ENCODE measurements at regions not wholly inside any gene's neighbourhood (a gene's known extent, or its start where the extent isn't known, plus 50 kb on each side); places are given as distances from the start of the nearest gene placed in this dataset.

DNA sequence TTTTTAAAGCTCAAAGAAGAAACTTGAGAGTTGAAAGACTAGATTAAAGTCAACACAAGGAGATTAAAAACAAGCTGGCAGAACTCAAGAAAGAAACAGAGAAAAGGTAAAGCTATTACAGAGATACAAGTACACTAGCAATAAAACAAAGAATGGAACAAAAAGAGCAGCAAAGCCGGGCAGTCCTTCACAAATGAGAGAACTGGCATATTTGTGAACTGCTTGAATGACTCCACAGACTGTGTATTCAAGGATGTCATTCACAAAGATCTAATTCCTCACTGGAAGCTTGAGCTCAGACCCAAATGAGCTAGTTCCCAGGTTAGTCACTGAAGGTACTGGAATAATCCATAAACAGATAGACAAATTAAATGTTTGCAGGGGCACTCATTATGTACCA is 318.0 kb downstream of the MYCN start:
- no peaks in the 10 kb centered on the region for H4K20me1 ChIP-seq (ENCODE audit: insufficient read depth)
- H3K36me3 ChIP-seq (ENCODE audit: insufficient read depth, low read length) = no peaks in the 10 kb centered on the region
- H3K4me2 ChIP-seq (ENCODE audit: low read length) = no peak overlapping the region
- TF ChIP-seq EP300 (conservative IDR thresholded peaks at IDR 0.05; ENCODE audit: poor library complexity, severe bottlenecking) = no peak
- no peak for TF ChIP-seq POLR2AphosphoS5 (IDR thresholded peaks at IDR 0.05)
- TF ChIP-seq SMC3 (conservative IDR thresholded peaks at IDR 0.05; ENCODE audit: poor library complexity) = no peak
- no peak for TF ChIP-seq MXI1 (conservative IDR thresholded peaks at IDR 0.05; ENCODE audit: poor library complexity, severe bottlenecking)
- TF ChIP-seq RAD21 (conservative IDR thresholded peaks at IDR 0.05) = no peak
- no peak for TF ChIP-seq TAF1 (IDR thresholded peaks at IDR 0.05; ENCODE audit: low read depth)
- no peak for TF ChIP-seq EZH2 (IDR thresholded peaks at IDR 0.05; ENCODE audit: borderline replicate concordance, insufficient read depth, low read length, poor library complexity, severe bottlenecking)
- TF ChIP-seq, protein P1, sequence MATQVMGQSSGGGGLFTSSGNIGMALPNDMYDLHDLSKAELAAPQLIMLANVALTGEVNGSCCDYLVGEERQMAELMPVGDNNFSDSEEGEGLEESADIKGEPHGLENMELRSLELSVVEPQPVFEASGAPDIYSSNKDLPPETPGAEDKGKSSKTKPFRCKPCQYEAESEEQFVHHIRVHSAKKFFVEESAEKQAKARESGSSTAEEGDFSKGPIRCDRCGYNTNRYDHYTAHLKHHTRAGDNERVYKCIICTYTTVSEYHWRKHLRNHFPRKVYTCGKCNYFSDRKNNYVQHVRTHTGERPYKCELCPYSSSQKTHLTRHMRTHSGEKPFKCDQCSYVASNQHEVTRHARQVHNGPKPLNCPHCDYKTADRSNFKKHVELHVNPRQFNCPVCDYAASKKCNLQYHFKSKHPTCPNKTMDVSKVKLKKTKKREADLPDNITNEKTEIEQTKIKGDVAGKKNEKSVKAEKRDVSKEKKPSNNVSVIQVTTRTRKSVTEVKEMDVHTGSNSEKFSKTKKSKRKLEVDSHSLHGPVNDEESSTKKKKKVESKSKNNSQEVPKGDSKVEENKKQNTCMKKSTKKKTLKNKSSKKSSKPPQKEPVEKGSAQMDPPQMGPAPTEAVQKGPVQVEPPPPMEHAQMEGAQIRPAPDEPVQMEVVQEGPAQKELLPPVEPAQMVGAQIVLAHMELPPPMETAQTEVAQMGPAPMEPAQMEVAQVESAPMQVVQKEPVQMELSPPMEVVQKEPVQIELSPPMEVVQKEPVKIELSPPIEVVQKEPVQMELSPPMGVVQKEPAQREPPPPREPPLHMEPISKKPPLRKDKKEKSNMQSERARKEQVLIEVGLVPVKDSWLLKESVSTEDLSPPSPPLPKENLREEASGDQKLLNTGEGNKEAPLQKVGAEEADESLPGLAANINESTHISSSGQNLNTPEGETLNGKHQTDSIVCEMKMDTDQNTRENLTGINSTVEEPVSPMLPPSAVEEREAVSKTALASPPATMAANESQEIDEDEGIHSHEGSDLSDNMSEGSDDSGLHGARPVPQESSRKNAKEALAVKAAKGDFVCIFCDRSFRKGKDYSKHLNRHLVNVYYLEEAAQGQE (IDR thresholded peaks at IDR 0.05; ENCODE audit: borderline replicate concordance) = no peak
- H3K79me2 ChIP-seq (replicated peaks; ENCODE audit: insufficient read depth, low read length) = no peaks in the 10 kb centered on the region
- H2AFZ ChIP-seq (ENCODE audit: low read depth, low read length) = no peak overlapping the region
- H3K9me2 ChIP-seq (ENCODE audit: insufficient read depth, low read length) = no peaks in the 10 kb centered on the region
- no peak overlapping the region for H3K27ac ChIP-seq (ENCODE audit: low read length)
- H3K4me3 ChIP-seq (ENCODE audit: low read length) = no peak overlapping the region
- H3K9me3 ChIP-seq (ENCODE audit: low read length) = no peaks in the 10 kb centered on the region
- no peaks in the 10 kb centered on the region for H3K27me3 ChIP-seq (ENCODE audit: insufficient read depth, low read depth, low read length)
- no peaks in the 10 kb centered on the region for H3F3A ChIP-seq (ENCODE audit: insufficient read depth, low read length, poor library complexity, severe bottlenecking)
- H3K9ac ChIP-seq (ENCODE audit: low read length) = no peak overlapping the region

DNA sequence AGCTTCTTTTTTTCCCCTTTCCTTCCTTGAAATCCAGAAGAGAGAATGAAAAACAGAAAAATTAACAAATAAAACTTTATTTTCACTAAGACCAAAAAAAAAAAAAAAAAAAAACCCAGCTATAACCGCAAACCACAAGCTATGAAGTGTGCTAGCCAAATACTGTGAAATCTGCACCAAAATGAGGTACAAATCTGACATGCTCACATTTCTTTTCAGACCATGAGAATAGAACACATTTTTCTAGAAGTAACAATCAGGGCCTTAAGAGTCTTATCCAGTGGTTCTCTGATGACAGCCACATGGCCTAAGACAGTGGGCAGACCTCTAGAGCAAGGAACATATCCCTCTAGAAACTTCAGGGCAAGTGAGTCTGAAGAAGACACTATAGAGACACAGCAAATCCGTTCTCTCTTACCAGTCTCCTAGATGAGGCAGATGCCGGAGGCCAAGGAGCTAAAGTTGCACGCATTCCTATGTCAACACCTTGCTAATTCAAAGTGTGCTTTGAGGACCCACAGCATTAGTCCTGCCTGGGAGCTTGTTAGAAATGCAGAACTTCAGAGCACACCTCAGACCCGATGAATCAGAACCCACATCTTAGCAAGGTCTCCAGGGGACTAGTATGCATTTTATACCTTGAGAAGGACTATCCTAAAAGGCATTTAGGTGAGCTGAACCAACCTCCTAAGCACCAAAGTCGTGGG is 317.1 kb downstream of the MYCN start:
- no peak overlapping the region for H3K4me3 ChIP-seq (ENCODE audit: low read length)
- no peak for TF ChIP-seq EP300 (conservative IDR thresholded peaks at IDR 0.05; ENCODE audit: poor library complexity, severe bottlenecking)
- TF ChIP-seq, protein P1 (IDR thresholded peaks at IDR 0.05; ENCODE audit: borderline replicate concordance) = no peak
- no peak for TF ChIP-seq MXI1 (conservative IDR thresholded peaks at IDR 0.05; ENCODE audit: poor library complexity, severe bottlenecking)
- TF ChIP-seq POLR2AphosphoS5 (IDR thresholded peaks at IDR 0.05) = no peak
- no peak for TF ChIP-seq RAD21 (conservative IDR thresholded peaks at IDR 0.05)
- no peaks in the 10 kb centered on the region for H3K27me3 ChIP-seq (ENCODE audit: insufficient read depth, low read depth, low read length)
- H3K36me3 ChIP-seq (ENCODE audit: insufficient read depth, low read length) = no peaks in the 10 kb centered on the region
- H3K4me2 ChIP-seq (ENCODE audit: low read length) = no peak overlapping the region
- no peaks in the 10 kb centered on the region for H3K9me3 ChIP-seq (ENCODE audit: low read length)
- no peaks in the 10 kb centered on the region for H3K9me2 ChIP-seq (ENCODE audit: insufficient read depth, low read length)
- no peaks in the 10 kb centered on the region for H3F3A ChIP-seq (ENCODE audit: insufficient read depth, low read length, poor library complexity, severe bottlenecking)
- H4K20me1 ChIP-seq (ENCODE audit: insufficient read depth) = no peaks in the 10 kb centered on the region
- H3K27ac ChIP-seq (ENCODE audit: low read length) = no peak overlapping the region
- H2AFZ ChIP-seq (ENCODE audit: low read depth, low read length) = no peak overlapping the region
- no peak overlapping the region for H3K9ac ChIP-seq (ENCODE audit: low read length)
- H3K79me2 ChIP-seq (replicated peaks; ENCODE audit: insufficient read depth, low read length) = no peaks in the 10 kb centered on the region
